IMR-90 (cell line): ENCODE measurements at regions not wholly inside any gene's neighbourhood (a gene's known extent, or its start where the extent isn't known, plus 50 kb on each side); places are given as distances from the start of the nearest gene placed in this dataset.

Source experiments
- ATAC-seq: fragments of 200-7000 bp; cut with Tn5 transposase; 2 replicates; pipeline ENCODE4 v1.9.1; 2020; ENCODE audit warnings: low read depth, mild to moderate bottlenecking, moderate library complexity
- BruUV-seq: library from RNA; stranded (reverse); fragments of 400-500 nt; replicated peaks from 2 replicates; lab custom pipeline; 2021; lab: Mats Ljungman, UMichigan
- CTCF ChIA-PET: fragments of 300-600 bp; formaldehyde crosslinking; extraction: SDS; loops from one replicate; lab custom pipeline; 2021; ENCODE audit warnings: antibody characterized with exemption; lab: Yijun Ruan, JAX
- POLR2A ChIA-PET: fragments of 300-600 bp; sonication (Branson Sonifier 250); formaldehyde crosslinking; loops from one replicate; lab custom pipeline; 2022; ENCODE audit warnings: antibody characterized with exemption; ENCODE audit not compliant: unreplicated experiment; lab: Charles Lee
- DNase-seq: peaks from one replicate; pipeline ENCODE4 v3.0.0; 2013
- H2AFZ ChIP-seq: replicated peaks from 2 replicates; pipeline ENCODE3; 2013; ENCODE audit warnings: low read length, mild to moderate bottlenecking; ENCODE audit not compliant: poor library complexity
- H2AK5ac ChIP-seq: 2 replicates; pipeline ENCODE4 v1.6.1; 2013; ENCODE audit warnings: low read depth, low read length, inconsistent platforms
- H2AK9ac ChIP-seq: replicated peaks from 2 replicates; pipeline ENCODE3; 2013; ENCODE audit warnings: mild to moderate bottlenecking, low read depth, low read length, moderate library complexity; ENCODE audit not compliant: poor library complexity
- H2BK120ac ChIP-seq: 2 replicates; pipeline ENCODE4 v1.6.1; 2013; ENCODE audit warnings: low read depth, low read length, inconsistent platforms
- H2BK15ac ChIP-seq: 3 replicates; pipeline ENCODE4 v1.6.1; 2013; ENCODE audit warnings: low read depth, low read length, inconsistent platforms
- H2BK20ac ChIP-seq: 2 replicates; pipeline ENCODE4 v1.6.1; 2013; ENCODE audit warnings: low read depth, mild to moderate bottlenecking, inconsistent platforms, low read length, moderate library complexity
- H2BK5ac ChIP-seq: 2 replicates; pipeline ENCODE4 v1.6.1; 2013; ENCODE audit warnings: mild to moderate bottlenecking, low read depth, low read length, inconsistent platforms; ENCODE audit not compliant: poor library complexity, severe bottlenecking
- H3K14ac ChIP-seq: replicated peaks from 2 replicates; pipeline ENCODE4 v1.6.1; 2013; ENCODE audit warnings: low read depth, low read length, inconsistent platforms
- H3K18ac ChIP-seq: 2 replicates; pipeline ENCODE4 v1.6.1; 2013; ENCODE audit warnings: low read depth, low read length, control low read depth
- H3K23ac ChIP-seq: 2 replicates; pipeline ENCODE4 v1.6.1; 2013; ENCODE audit warnings: low read depth, low read length, inconsistent platforms
- H3K27ac ChIP-seq: 2 replicates; pipeline ENCODE4 v1.5.1; 2013; ENCODE audit warnings: mild to moderate bottlenecking, control low read depth, low read length; ENCODE audit not compliant: insufficient read depth
- H3K27me3 ChIP-seq: 2 replicates; pipeline ENCODE4 v1.6.1; 2013; ENCODE audit warnings: low read length; ENCODE audit not compliant: control insufficient read depth, insufficient read depth
- H3K36me3 ChIP-seq: 2 replicates; pipeline ENCODE4 v1.6.1; 2013; ENCODE audit warnings: low read length, mixed read lengths; ENCODE audit not compliant: control insufficient read depth, insufficient read depth
- H3K4ac ChIP-seq: 2 replicates; pipeline ENCODE4 v1.6.1; 2013; ENCODE audit warnings: low read depth, low read length, inconsistent platforms
- H3K4me1 ChIP-seq: 2 replicates; pipeline ENCODE4 v1.6.1; 2013; ENCODE audit warnings: low read length, mixed read lengths; ENCODE audit not compliant: control insufficient read depth, insufficient read depth
- H3K4me2 ChIP-seq: 2 replicates; pipeline ENCODE4 v1.6.1; 2013; ENCODE audit warnings: low read depth, mild to moderate bottlenecking, control low read depth, low read length, moderate library complexity
- H3K4me3 ChIP-seq: 2 replicates; pipeline ENCODE4 v1.5.1; 2013; ENCODE audit warnings: low read depth, mild to moderate bottlenecking, control low read depth, low read length, moderate library complexity; ENCODE audit not compliant: insufficient read depth
- H3K56ac ChIP-seq: 2 replicates; pipeline ENCODE4 v1.6.1; 2013; ENCODE audit warnings: low read length, inconsistent platforms; ENCODE audit not compliant: insufficient read depth; ENCODE audit errors: extremely low read depth
- H3K79me1 ChIP-seq, 2 experiments: 2 replicates each; pipeline ENCODE4 v1.6.1; 2013; ENCODE audit warnings: low read length in 2 of 2, inconsistent platforms in 1 of 2, low read depth in 1 of 2
- H3K9ac ChIP-seq: 2 replicates; pipeline ENCODE4 v1.6.1; 2013; ENCODE audit warnings: low read depth, low read length, control low read depth
- H3K9me1 ChIP-seq: 2 replicates; pipeline ENCODE4 v1.6.1; 2013; ENCODE audit warnings: low read length, inconsistent platforms; ENCODE audit not compliant: insufficient read depth
- H3K9me3 ChIP-seq: 2 replicates; pipeline ENCODE4 v1.6.1; 2013; ENCODE audit warnings: low read length; ENCODE audit not compliant: control insufficient read depth, insufficient read depth
- H4K20me1 ChIP-seq: 2 replicates; pipeline ENCODE4 v1.6.1; 2013; ENCODE audit warnings: low read length, inconsistent platforms; ENCODE audit not compliant: insufficient read depth
- H4K5ac ChIP-seq: 2 replicates; pipeline ENCODE4 v1.6.1; 2013; ENCODE audit warnings: mild to moderate bottlenecking, low read depth, low read length, control low read depth
- H4K8ac ChIP-seq, 2 experiments: 2 replicates each; pipeline ENCODE4 v1.6.1; 2013; ENCODE audit warnings: low read depth in 2 of 2, low read length in 2 of 2, control low read depth in 1 of 2, inconsistent platforms in 1 of 2
- H4K91ac ChIP-seq: 2 replicates; pipeline ENCODE4 v1.6.1; 2013; ENCODE audit warnings: low read depth, low read length, inconsistent platforms; ENCODE audit not compliant: insufficient read depth
- BHLHE40 ChIP-seq: fragments of 150-350 bp; IDR thresholded peaks from 2 replicates; pipeline ENCODE4 v1.6.1; 2016; ENCODE audit warnings: mild to moderate bottlenecking, low read depth, low read length
- CEBPB ChIP-seq: IDR thresholded peaks from 2 replicates; pipeline ENCODE4 v1.6.1; 2012; ENCODE audit warnings: low read depth, low read length, improper control_type of control experiment
- ELK1 ChIP-seq: fragments of 150-350 bp; IDR thresholded peaks from 2 replicates; pipeline ENCODE4 v1.6.1; 2016; ENCODE audit warnings: low read depth, mild to moderate bottlenecking, low read length, moderate library complexity, borderline replicate concordance
- MAZ ChIP-seq: IDR thresholded peaks from 2 replicates; pipeline ENCODE4 v1.6.1; 2012; ENCODE audit warnings: low read depth, mild to moderate bottlenecking, low read length, improper control_type of control experiment, moderate library complexity, borderline replicate concordance
- NFE2L2 ChIP-seq: fragments of 150-350 bp; IDR thresholded peaks from 2 replicates; pipeline ENCODE4 v1.6.1; 2016; ENCODE audit warnings: low read depth, mild to moderate bottlenecking, low read length
- RCOR1 ChIP-seq: IDR thresholded peaks from 2 replicates; pipeline ENCODE4 v1.6.1; 2012; ENCODE audit warnings: mild to moderate bottlenecking, low read length, improper control_type of control experiment; ENCODE audit not compliant: insufficient replicate concordance
- SMC3 ChIP-seq: fragments of 150-350 bp; IDR thresholded peaks from 2 replicates; pipeline ENCODE4 v1.6.1; 2016; ENCODE audit warnings: low read depth, mild to moderate bottlenecking, antibody characterized with exemption, low read length, moderate library complexity
- WGBS, 2 experiments: methylation state at CpG; one replicate each; pipeline versions ENCODE4 v1.1.5 to v1.1.7; 2013; ENCODE audit warnings: missing lambda C conversion rate in 2 of 2; ENCODE audit not compliant: insufficient read length in 1 of 2; ENCODE audit errors: extremely low coverage in 2 of 2; 5-methylcytosine and 5-hydroxymethylcytosine counted together
- dilution Hi-C: fragments of 300-500 bp; cut with HindIII; formaldehyde crosslinking; loops from one replicate; pipeline ENCODE4 v1.14.3; 2018; ENCODE audit warnings: low sequenced_read_pairs; ENCODE audit not compliant: unreplicated experiment
- in situ Hi-C: fragments of 300-500 bp; cut with MboI; formaldehyde crosslinking; loops from 3 replicates; pipeline ENCODE4 v1.14.3; 2019; ENCODE audit warnings: low sequenced_read_pairs, inconsistent platforms, mixed read lengths
- intact Hi-C: fragments of 100-400 bp; cut with micrococcal nuclease; formaldehyde crosslinking; loops from 2 replicates; pipeline ENCODE4 v1.10.0; 2022

DNA sequence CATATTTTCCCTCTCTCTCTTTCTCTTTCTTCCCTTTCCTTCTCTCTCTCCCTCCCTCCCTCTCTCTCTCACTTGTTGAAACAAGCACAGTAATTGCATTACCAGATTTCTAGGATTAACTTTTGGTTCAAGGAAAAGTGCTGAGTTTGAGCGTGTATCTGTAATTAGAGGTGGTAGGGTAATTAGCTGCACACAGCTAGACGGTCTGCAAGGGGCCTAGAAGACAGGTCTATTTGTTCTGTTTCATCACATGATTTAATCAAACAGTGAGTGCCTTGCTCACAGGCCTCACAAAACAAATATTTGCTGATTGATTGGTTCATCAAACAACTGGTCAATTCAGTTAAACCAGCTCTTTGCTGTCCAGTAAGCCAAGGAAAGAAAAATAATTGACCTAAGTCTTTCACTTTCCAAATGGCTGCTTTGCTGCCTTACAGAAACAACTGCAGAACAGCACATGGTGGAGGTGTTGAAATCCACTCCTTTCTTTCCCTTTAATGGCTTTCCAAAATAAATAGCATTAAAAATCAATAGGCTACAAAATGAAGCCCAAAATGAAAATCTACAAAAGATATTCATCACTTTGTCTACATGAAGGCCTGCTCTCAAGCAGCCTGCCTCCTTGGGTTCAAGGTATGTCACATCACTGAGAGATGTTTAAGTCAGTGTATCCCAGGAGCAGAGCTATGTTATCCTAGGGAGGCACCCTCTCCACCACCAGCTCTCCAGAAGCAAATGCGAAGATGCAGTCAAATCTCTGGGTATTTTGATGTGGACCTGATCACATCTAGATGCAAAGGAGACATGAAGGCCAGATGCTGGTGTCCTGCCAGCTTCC, 264.4 kb upstream of the SIX2 start (continued):
- no peak for TF ChIP-seq NFE2L2

GRCh38 chr2:45272549-45273265, 263.5 kb upstream of the SIX2 start:
- Histone ChIP-seq H2BK5ac (no peak overlapping the region), H3K14ac (no peak overlapping the region), H4K8ac (no peak overlapping the region), H2AK5ac (no peak overlapping the region), H2BK20ac (no peak overlapping the region), H4K20me1 (no peaks in the 10 kb centered on the region), H4K5ac (no peak overlapping the region), H3K79me1 (no peaks in the 10 kb centered on the region), H3K4ac (no peak overlapping the region), H3K4me3 (no peak overlapping the region), H3K36me3 (no peaks in the 10 kb centered on the region), H2AK9ac (no peak overlapping the region), H2BK15ac (no peak overlapping the region), H3K9me1 (no peaks in the 10 kb centered on the region), H3K9me3 (no peaks in the 10 kb centered on the region; the same call in 1 of the 2 replicates), H3K4me1 (peaks cover 5% of the 10 kb centered on the region; the same call in 1 of the 2 replicates), H4K91ac (no peak overlapping the region), H3K18ac (no peak overlapping the region), H2AFZ (no peak overlapping the region), H3K27ac (no peak overlapping the region), H2BK120ac (no peak overlapping the region), H3K9ac (no peak overlapping the region), H3K56ac (no peak overlapping the region), H3K23ac (no peak overlapping the region), H3K27me3 (peaks cover 31% of the 10 kb centered on the region), H3K4me2 (no peak overlapping the region)
- no CpG with 5 or more reads among the region's 2 CpGs for WGBS, 2 experiments
- in situ Hi-C loops = no loop called here
- ATAC-seq = no peak
- no TSS peak for BruUV-seq
- TF ChIP-seq RCOR1 (no peak), BHLHE40 (no peak), NFE2L2 (no peak), SMC3 (no peak), CEBPB (no peak), MAZ (no peak), ELK1 (no peak)
- DNase-seq = no peak
- ChIA-PET POLR2A (no interaction called here), CTCF (no interaction called here)
- intact Hi-C loops = no loop called here
- dilution Hi-C loops = no loop called here
